Prostate gland (tissue), 2 donors: ENCODE measurements at regions not wholly inside any gene's neighbourhood (a gene's known extent, or its start where the extent isn't known, plus 50 kb on each side); places are given as distances from the start of the nearest gene placed in this dataset.
"Not testable (repeated sequence)": the region's sequence is repeated elsewhere in the genome, so short reads cannot be mapped to it uniquely, and the experiment has no call there.

Source experiments
- DNase-seq: peaks from one replicate; pipeline ENCODE4 v3.0.0-alpha.2; 2019; ENCODE audit warnings: low spot score
- H3K27ac ChIP-seq, 2 donors: fragments of 200-600 bp; sonication (generic); 2 replicates each; pipeline ENCODE4 v1.5.1; 2017 to 2019
- H3K27me3 ChIP-seq: fragments of 200-600 bp; sonication (generic); replicated peaks from 2 replicates; pipeline ENCODE4 v1.5.1; 2019; ENCODE audit not compliant: insufficient read depth
- H3K36me3 ChIP-seq, 2 donors: fragments of 200-600 bp; sonication (generic); 1 replicate in 1 of 2; 2 replicates in 1 of 2; pipeline versions ENCODE4 v1.5.1 to v1.8.1; 2017 to 2019
- H3K4me1 ChIP-seq: fragments of 200-600 bp; sonication (generic); replicated peaks from 2 replicates; pipeline ENCODE4 v1.5.1; 2019
- H3K4me3 ChIP-seq, 2 donors: fragments of 200-600 bp; sonication (generic); 2 replicates each; pipeline ENCODE4 v1.5.1; 2017 to 2019
- H3K9me3 ChIP-seq: fragments of 200-600 bp; sonication (generic); 2 replicates; pipeline ENCODE4 v1.5.1; 2017
- POLR2A ChIP-seq: fragments of 450-650 bp; IDR thresholded peaks from one replicate; pipeline ENCODE4 v1.6.1; 2016; ENCODE audit warnings: antibody characterized with exemption, mild to moderate bottlenecking
- POLR2AphosphoS5 ChIP-seq: sonication (generic); formaldehyde crosslinking; IDR thresholded peaks from one replicate; pipeline ENCODE4 v1.6.1; 2017; ENCODE audit warnings: antibody characterized with exemption
- WGBS: methylation state at CpG from one replicate; pipeline ENCODE4 v1.1.5; 2018; 5-methylcytosine and 5-hydroxymethylcytosine counted together
- intact Hi-C: fragments of 100-400 bp; cut with DNase I; formaldehyde crosslinking; loops from one replicate; pipeline ENCODE4 v1.14.2; 2022
- TF ChIP-seq, protein P1 (sequence below), 4 experiments: fragments of 200-600 bp in 2 of 4; fragments of 450-650 bp in 2 of 4; sonication (generic) in 2 of 4; IDR thresholded peaks; 1 replicate in 3 of 4; 2 replicates in 1 of 4; pipeline ENCODE4 v1.5.1; 2016 to 2019; ENCODE audit warnings: antibody characterized with exemption in 4 of 4, mild to moderate bottlenecking in 2 of 4, moderate library complexity in 2 of 4

DNA sequence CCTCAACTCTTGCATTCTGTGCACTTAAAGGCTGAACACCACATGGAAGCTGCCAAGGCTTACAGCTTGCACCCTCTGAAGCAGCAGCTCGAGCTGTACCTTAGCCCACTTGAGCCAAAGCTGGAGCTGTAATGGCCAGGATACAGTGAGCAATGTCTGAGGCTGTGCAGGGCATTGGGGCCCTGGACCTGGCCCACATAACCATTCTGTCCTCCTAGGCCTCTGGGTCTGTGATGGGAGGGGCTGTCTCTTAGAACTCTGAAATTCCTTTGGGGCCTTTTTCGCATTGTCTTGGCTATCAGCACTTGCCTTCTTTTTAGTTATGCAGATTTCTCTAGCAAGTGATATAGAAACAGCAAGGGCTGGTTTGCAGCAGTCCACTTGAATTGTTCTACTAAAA, 303.8 kb upstream of the CLEC14A start:
- H3K27me3 ChIP-seq = no peaks in the 10 kb centered on the region
- no peak for DNase-seq
- H3K4me1 ChIP-seq = no peaks in the 10 kb centered on the region
- H3K36me3 ChIP-seq = no peaks in the 10 kb centered on the region
- no peak for TF ChIP-seq POLR2AphosphoS5
- TF ChIP-seq POLR2A = no peak
- TF ChIP-seq, protein P1, sequence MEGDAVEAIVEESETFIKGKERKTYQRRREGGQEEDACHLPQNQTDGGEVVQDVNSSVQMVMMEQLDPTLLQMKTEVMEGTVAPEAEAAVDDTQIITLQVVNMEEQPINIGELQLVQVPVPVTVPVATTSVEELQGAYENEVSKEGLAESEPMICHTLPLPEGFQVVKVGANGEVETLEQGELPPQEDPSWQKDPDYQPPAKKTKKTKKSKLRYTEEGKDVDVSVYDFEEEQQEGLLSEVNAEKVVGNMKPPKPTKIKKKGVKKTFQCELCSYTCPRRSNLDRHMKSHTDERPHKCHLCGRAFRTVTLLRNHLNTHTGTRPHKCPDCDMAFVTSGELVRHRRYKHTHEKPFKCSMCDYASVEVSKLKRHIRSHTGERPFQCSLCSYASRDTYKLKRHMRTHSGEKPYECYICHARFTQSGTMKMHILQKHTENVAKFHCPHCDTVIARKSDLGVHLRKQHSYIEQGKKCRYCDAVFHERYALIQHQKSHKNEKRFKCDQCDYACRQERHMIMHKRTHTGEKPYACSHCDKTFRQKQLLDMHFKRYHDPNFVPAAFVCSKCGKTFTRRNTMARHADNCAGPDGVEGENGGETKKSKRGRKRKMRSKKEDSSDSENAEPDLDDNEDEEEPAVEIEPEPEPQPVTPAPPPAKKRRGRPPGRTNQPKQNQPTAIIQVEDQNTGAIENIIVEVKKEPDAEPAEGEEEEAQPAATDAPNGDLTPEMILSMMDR (IDR thresholded peaks at IDR 0.05) = no peak
- no peak overlapping the region for H3K27ac ChIP-seq
- intact Hi-C loops = no loop called here
- no peaks in the 10 kb centered on the region for H3K9me3 ChIP-seq
- WGBS = 78% methylated on average over 2 of the region's 2 CpGs
- H3K4me3 ChIP-seq = no peak overlapping the region

DNA sequence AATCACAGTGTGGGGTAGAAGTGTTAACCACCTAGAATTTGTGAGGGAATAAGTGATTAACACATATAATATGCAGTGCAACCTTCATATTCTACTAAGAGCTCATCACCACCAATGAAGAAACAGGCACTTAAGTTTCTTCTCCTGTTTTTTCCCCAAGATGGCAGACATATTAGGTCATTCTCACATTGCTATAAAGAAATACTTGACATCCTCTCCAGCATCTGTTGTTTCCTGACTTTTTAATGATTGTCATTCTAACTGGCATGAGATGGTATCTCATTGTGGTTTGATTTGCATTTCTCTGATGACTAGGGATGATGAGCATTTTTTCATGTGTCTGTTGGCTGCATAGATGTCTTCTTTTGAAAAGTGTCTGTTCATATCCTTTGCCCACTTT, 301.5 kb upstream of the CLEC14A start:
- H3K27ac ChIP-seq, intact Hi-C loops, DNase-seq, H3K27me3 ChIP-seq, H3K4me1 ChIP-seq, H3K9me3 ChIP-seq, H3K36me3 ChIP-seq, H3K4me3 ChIP-seq: not testable (repeated sequence)

DNA sequence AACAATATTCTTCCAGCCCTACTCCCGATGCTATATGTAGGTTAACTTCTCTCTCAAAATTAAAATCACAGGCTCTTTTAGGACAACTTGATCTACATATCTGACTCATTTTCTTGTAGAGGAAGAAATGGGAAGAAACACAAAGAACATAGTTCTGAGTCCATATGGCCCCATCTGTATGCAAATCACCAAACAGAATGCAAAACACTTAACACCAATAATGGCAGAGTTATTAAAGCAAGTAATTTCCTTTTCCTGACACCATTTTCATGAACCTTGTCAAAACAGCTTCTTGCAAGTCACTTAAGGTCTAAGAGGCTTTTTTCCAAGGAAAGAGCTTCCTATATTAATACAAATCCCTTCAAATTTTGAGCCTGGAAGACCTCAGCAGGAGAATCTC, 300.4 kb upstream of the CLEC14A start:
- Histone ChIP-seq H3K27me3 (no peaks in the 10 kb centered on the region), H3K27ac (no peak overlapping the region), H3K36me3 (no peaks in the 10 kb centered on the region), H3K9me3 (no peaks in the 10 kb centered on the region), H3K4me3 (no peak overlapping the region), H3K4me1 (no peaks in the 10 kb centered on the region)
- DNase-seq = no peak
- 70% methylated on average over 1 of the region's 1 CpG for WGBS
- TF ChIP-seq POLR2AphosphoS5 (no peak), POLR2A (no peak)
- TF ChIP-seq, protein P1 (IDR thresholded peaks at IDR 0.05) = no peak
- intact Hi-C loops = no loop called here

DNA sequence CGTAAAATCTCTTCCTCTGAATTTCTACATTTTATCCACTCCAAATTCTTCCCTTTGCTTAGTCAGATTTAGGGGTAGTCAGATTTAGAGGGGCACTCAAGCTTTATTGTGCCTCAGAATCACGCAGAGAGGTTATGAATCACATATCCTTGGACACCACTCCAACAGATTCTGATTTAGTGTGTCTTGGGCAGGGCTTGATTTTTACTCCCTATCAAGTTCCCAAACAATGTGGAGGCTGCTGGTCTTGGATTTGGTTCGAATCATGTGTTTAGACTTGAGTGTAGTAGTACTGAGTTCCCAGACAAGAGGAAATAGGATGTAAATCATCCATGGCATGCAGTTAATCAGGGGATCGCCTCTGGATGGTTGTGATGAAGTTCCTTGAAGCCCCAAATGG, 298.1 kb upstream of the CLEC14A start:
- DNase-seq = no peak
- Histone ChIP-seq H3K27ac (no peak overlapping the region), H3K9me3 (no peaks in the 10 kb centered on the region), H3K4me3 (no peak overlapping the region), H3K27me3 (no peaks in the 10 kb centered on the region), H3K36me3 (no peaks in the 10 kb centered on the region), H3K4me1 (no peaks in the 10 kb centered on the region)
- WGBS = 67% methylated on average over 4 of the region's 4 CpGs
- TF ChIP-seq POLR2AphosphoS5 = no peak
- no peak for TF ChIP-seq POLR2A
- TF ChIP-seq, protein P1 (IDR thresholded peaks at IDR 0.05) = no peak
- intact Hi-C loops = no loop called here

DNA sequence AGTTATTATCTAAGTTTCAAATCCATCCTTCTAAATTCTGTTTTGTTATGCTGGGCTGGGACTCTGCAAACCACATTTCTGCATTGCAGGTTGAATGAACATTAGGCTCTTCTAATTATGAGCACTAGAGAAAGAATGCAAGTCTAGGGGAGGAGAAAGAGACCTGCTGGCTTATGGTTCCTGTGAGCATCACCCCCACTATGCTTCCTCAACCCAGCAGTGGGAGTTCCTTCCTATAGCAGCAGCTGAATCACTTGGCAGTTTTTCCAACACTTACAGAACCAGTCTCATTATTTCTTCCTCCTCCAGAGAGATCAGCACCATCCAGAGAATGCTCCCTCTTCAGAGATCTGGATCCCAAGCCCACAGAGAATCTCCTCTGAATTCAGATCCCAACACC, 297.7 kb upstream of the CLEC14A start:
- H3K4me1 ChIP-seq = no peaks in the 10 kb centered on the region
- H3K9me3 ChIP-seq = no peaks in the 10 kb centered on the region
- no peak overlapping the region for H3K27ac ChIP-seq
- H3K4me3 ChIP-seq = no peak overlapping the region
- H3K27me3 ChIP-seq = no peaks in the 10 kb centered on the region
- intact Hi-C loops = no loop called here
- no peak for TF ChIP-seq POLR2A
- TF ChIP-seq, protein P1 (IDR thresholded peaks at IDR 0.05) = no peak
- no peak for DNase-seq
- H3K36me3 ChIP-seq = no peaks in the 10 kb centered on the region

DNA sequence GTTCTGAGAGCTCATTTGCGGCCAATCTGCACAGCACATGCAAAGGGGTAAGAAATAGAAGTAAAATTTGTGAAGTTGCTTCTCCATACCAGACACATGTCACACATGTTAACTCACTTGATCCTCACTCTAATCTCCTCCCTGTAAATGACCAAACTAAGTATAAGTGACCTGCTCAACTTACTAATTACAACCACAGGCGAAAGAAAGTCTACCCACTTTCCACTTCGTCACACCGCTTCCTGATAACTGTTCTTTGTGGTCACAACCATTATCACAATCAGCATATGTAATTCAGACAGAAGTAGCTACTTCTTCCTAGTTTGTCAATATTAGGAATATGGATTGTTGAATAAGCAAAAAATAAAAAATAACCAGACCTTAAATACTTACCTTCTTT, 293.7 kb upstream of the CLEC14A start:
- Histone ChIP-seq H3K4me1 (no peaks in the 10 kb centered on the region), H3K36me3 (no peaks in the 10 kb centered on the region), H3K27me3 (no peaks in the 10 kb centered on the region), H3K9me3 (no peaks in the 10 kb centered on the region), H3K27ac (no peak overlapping the region), H3K4me3 (no peak overlapping the region)
- 85% methylated on average over 4 of the region's 4 CpGs for WGBS
- intact Hi-C loops = no loop called here
- DNase-seq = no peak
- TF ChIP-seq, protein P1 (IDR thresholded peaks at IDR 0.05) = no peak
- TF ChIP-seq POLR2AphosphoS5 (no peak), POLR2A (no peak)
